GM12873 (cell line): ENCODE measurements at regions not wholly inside any gene's neighbourhood (a gene's known extent, or its start where the extent isn't known, plus 50 kb on each side); places are given as distances from the start of the nearest gene placed in this dataset.

Source experiments
- TF ChIP-seq, protein P1 (sequence below): IDR thresholded peaks from 2 replicates; pipeline ENCODE4 v1.5.1; 2012; ENCODE audit warnings: low read depth, mild to moderate bottlenecking, moderate library complexity, low read length, control low read depth; ENCODE audit not compliant: insufficient read depth; ENCODE audit errors: missing control alignments

GRCh38 chr5:66248874-66249273 lies 104.8 kb downstream of the SREK1 start:
- TF ChIP-seq, protein P1, sequence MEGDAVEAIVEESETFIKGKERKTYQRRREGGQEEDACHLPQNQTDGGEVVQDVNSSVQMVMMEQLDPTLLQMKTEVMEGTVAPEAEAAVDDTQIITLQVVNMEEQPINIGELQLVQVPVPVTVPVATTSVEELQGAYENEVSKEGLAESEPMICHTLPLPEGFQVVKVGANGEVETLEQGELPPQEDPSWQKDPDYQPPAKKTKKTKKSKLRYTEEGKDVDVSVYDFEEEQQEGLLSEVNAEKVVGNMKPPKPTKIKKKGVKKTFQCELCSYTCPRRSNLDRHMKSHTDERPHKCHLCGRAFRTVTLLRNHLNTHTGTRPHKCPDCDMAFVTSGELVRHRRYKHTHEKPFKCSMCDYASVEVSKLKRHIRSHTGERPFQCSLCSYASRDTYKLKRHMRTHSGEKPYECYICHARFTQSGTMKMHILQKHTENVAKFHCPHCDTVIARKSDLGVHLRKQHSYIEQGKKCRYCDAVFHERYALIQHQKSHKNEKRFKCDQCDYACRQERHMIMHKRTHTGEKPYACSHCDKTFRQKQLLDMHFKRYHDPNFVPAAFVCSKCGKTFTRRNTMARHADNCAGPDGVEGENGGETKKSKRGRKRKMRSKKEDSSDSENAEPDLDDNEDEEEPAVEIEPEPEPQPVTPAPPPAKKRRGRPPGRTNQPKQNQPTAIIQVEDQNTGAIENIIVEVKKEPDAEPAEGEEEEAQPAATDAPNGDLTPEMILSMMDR = no peak

DNA sequence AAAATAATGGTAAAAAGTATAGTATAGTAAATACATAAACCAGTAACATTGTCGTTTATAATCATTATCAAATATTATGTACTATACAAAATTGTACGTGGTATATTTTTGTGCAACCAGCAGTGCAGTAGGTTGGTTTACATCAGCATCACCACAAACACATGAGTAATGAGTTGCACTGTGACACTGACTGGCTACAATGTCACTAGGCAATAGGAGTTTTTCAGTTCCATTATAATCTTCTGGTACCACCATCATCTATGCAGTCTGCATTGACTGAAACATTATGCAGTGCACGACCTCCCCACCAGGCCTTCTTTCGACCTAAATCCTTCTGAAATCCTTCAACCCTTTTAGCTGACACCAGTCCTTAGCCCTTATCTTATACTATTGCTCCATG lies 105.8 kb downstream of the SREK1 start:
- TF ChIP-seq, protein P1 = no peak

DNA sequence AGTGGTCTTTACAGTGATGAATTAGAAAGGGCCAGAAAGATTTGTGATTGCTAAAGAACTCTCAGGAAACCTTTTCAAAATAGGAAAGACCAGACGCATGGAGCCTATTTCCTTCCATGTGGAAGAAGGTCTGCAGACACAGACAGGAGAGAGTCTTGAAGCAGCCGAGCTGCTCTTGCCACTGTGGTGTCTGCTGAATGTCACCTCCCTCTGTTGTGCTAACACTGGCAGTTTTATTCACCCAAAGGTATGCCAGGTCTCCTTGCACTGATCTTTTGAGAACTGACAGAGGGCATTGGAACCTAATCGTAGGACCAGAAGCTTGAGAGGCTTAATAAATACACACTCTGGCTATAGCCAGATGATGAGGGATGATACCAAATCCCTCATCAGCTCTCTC lies 108.7 kb downstream of the SREK1 start:
- TF ChIP-seq, protein P1 = no peak

DNA sequence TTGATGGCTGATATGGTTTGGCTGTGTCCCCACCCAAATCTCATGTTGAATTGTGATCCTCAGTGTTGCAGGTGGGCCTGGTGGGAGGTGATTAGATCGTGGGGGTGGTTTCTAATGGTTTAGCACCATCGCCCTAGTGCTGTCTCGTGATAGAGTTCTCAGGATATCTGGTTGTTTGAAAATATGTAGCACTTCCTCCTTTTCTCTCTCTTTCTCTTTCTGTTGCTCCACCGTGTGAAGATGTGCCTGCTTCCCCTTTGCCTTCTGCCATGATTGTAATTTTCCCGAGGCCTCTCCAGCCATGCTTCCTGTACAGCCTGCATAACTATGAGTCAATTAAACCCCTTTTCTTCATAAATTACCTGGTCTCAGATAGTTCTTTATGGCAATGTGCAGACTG lies 111.6 kb downstream of the SREK1 start:
- TF ChIP-seq, protein P1 = no peak

DNA sequence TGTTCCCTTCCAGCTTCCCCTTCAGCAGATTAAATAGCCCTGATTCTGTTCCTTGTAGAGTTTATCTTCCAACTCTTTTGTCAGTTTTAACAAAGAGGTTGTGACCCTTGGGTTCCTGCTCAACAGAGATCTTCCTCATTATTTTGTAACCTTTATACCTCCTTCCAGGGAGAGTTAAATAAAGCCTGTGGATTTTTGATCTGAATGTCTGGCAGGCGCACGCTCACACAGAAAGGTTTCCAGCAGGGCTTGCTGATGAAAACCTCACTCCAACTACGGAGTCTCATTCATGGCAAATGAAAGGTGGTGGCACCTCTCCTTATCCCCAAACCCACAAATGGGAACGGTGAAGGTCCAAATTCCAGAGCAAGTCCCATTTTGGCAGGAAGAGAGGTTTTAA lies 129.0 kb downstream of the SREK1 start:
- TF ChIP-seq, protein P1 = no peak

DNA sequence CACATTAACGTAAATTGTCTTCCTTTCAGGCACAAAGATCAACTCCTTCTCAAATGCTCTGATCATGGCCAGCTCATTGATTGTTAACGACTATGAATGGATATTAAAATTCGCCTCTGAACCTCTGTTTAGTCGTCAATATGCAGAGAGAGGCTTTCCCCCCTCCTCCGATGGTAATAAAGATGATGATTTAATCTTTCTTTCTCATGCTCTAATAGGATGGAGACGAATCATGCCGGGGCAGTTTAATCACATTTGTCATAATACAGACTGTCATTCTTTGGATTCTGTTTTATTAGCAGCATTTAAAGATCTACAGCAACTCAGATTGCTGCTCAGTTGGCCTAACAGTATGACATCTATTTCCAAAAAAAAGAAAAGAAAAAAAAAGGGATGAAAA lies 132.9 kb downstream of the SREK1 start:
- TF ChIP-seq, protein P1 = no peak

- TF ChIP-seq, protein P1 = no peak
These were observed 133.9 kb downstream of the SREK1 start for GRCh38 chr5:66277981-66278380.

DNA sequence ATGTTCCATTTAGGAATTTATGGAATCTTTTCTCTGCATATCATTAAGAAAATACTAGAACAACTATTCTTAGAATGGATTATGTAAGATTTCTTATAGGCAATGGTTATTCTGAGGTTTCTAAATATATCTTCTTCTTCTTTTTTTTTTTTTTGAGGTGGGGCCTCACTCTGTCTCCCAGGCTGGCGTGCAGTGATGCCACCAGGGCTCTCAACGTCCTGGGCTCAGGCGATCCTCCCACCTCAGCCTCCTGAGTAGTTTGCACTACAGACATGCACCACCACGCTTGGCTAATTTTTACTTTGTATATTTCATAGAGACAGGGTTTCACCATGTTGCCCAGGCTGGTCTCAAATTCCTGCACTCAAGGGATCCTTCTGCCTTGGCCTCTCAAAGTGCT lies 137.2 kb downstream of the SREK1 start:
- TF ChIP-seq, protein P1 = no peak
